CD4-positive, CD25-positive, alpha-beta regulatory T cell (primary cell): ENCODE measurements at regions not wholly inside any gene's neighbourhood (a gene's known extent, or its start where the extent isn't known, plus 50 kb on each side); places are given as distances from the start of the nearest gene placed in this dataset.
"Not testable (repeated sequence)": the region's sequence is repeated elsewhere in the genome, so short reads cannot be mapped to it uniquely, and the experiment has no call there.

Experiments
- ATAC-seq, 2 donors: fragments of 150-1000 bp; cut with Tn5 transposase; one replicate each; pipeline ENCODE4 v1.10.0; 2021; ENCODE audit warnings: low read depth in 2 of 2, moderate number of reproducible peaks in 2 of 2, moderate library complexity in 1 of 2
- DNase-seq, 3 donors: peaks; one replicate each; pipeline versions ENCODE4 v3.0.0 to v3.0.0-alpha.2; 2012 to 2022; ENCODE audit warnings: mixed read lengths in 1 of 3
- H3K27ac ChIP-seq: one replicate; pipeline ENCODE4 v1.7.0; 2013; ENCODE audit warnings: mild to moderate bottlenecking, low read length; ENCODE audit not compliant: insufficient read depth, poor library complexity, severe bottlenecking
- H3K27me3 ChIP-seq: one replicate; pipeline ENCODE4 v1.7.0; 2013; ENCODE audit warnings: low read length; ENCODE audit not compliant: control insufficient read depth, insufficient read depth
- H3K36me3 ChIP-seq: one replicate; pipeline ENCODE4 v1.7.0; 2013; ENCODE audit warnings: mild to moderate bottlenecking, low read length, moderate library complexity; ENCODE audit not compliant: control insufficient read depth, insufficient read depth
- H3K4me1 ChIP-seq: 2 replicates; pipeline ENCODE4 v1.7.0; 2013; ENCODE audit warnings: mild to moderate bottlenecking, low read length; ENCODE audit not compliant: insufficient read depth, control insufficient read depth, poor library complexity, severe bottlenecking
- H3K4me3 ChIP-seq: one replicate; pipeline ENCODE4 v1.7.0; 2013; ENCODE audit warnings: low read depth, mild to moderate bottlenecking, low read length, moderate library complexity
- H3K9me3 ChIP-seq, 2 experiments: 1 replicate in 1 of 2; 2 replicates in 1 of 2; pipeline ENCODE4 v1.7.0; 2013; ENCODE audit warnings: low read length in 2 of 2, mild to moderate bottlenecking in 1 of 2, moderate library complexity in 1 of 2; ENCODE audit not compliant: control insufficient read depth in 2 of 2
- H3K27ac Mint-ChIP-seq, 3 donors: one replicate each; pipeline ENCODE4 v1.8.0; 2020 to 2022; ENCODE audit warnings: mild to moderate bottlenecking in 3 of 3, mixed read lengths in 3 of 3, moderate library complexity in 2 of 3
- H3K27me3 Mint-ChIP-seq: one replicate; pipeline ENCODE4 v1.8.0; 2022; ENCODE audit warnings: mild to moderate bottlenecking, mixed read lengths
- H3K36me3 Mint-ChIP-seq: one replicate; pipeline ENCODE4 v1.8.0; 2020; ENCODE audit warnings: mixed read lengths
- H3K4me1 Mint-ChIP-seq, 4 donors: one replicate each; pipeline ENCODE4 v1.8.0; 2020 to 2022; ENCODE audit warnings: mixed read lengths in 4 of 4, mild to moderate bottlenecking in 1 of 4
- H3K4me3 Mint-ChIP-seq, 4 donors: one replicate each; pipeline ENCODE4 v1.8.0; 2020 to 2022; ENCODE audit warnings: mild to moderate bottlenecking in 4 of 4, mixed read lengths in 4 of 4, moderate library complexity in 3 of 4
- H3K9me3 Mint-ChIP-seq, 7 donors: one replicate each; pipeline ENCODE4 v1.8.0; 2020 to 2022; ENCODE audit warnings: mixed read lengths in 7 of 7, mild to moderate bottlenecking in 3 of 7, moderate library complexity in 2 of 7

GRCh38 chr10:57035310-57035709, 674.3 kb upstream of the ZWINT start:
- no peaks in the 10 kb centered on the region for H3K27me3 ChIP-seq
- Mint-ChIP-seq H3K27me3 (no peaks in the 10 kb centered on the region), H3K27ac (no peak overlapping the region), H3K9me3 (peaks cover 4 to 26% (median 14%) of the 10 kb centered on the region in 7 donors), H3K36me3 (no peaks in the 10 kb centered on the region), H3K4me3 (no peak overlapping the region), H3K4me1 (no peaks in the 10 kb centered on the region)
- H3K4me3 ChIP-seq: no peak overlapping the region
- ATAC-seq (no peak), DNase-seq (no peak)
- no peaks in the 10 kb centered on the region for H3K4me1 ChIP-seq
- H3K27ac ChIP-seq: no peak overlapping the region
- H3K9me3 ChIP-seq: peaks cover 6 to 21% of the 10 kb centered on the region in 2 experiments
- no peaks in the 10 kb centered on the region for H3K36me3 ChIP-seq

DNA sequence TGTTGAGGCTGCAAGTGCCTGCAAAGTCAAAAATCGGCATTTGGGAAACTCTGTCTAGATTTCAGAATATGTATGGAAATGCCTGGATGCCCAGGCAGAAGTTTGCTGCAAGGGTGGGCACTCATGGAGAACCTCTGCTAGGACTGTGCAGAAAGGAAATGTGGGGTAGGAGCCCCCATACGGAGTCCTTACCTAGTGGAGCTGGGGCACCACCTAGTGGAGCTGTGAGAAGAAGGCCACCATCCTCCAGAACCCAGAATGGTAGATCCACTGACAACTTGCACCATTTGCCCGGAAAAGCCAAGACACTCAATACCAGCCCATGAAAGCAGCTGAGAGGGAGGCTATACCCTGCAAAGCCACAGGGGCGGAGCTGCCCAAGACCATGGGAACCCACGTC, 671.2 kb upstream of the ZWINT start:
- not testable (repeated sequence) for H3K27ac ChIP-seq, H3K27me3 Mint-ChIP-seq, H3K4me1 Mint-ChIP-seq, H3K4me3 Mint-ChIP-seq, H3K36me3 Mint-ChIP-seq, H3K4me1 ChIP-seq, H3K27me3 ChIP-seq, H3K4me3 ChIP-seq, ATAC-seq, H3K27ac Mint-ChIP-seq, H3K36me3 ChIP-seq, DNase-seq
- H3K9me3 Mint-ChIP-seq: peaks cover 4 to 32% (median 12%) of the 10 kb centered on the region in 7 donors
- H3K9me3 ChIP-seq: peaks cover 4 to 21% of the 10 kb centered on the region in 2 experiments

- ATAC-seq (no peak), DNase-seq (no peak)
- Histone ChIP-seq H3K9me3 (peaks cover 4 to 21% of the 10 kb centered on the region in 2 experiments), H3K27me3 (no peaks in the 10 kb centered on the region), H3K36me3 (no peaks in the 10 kb centered on the region), H3K27ac (no peak overlapping the region), H3K4me3 (no peak overlapping the region), H3K4me1 (no peaks in the 10 kb centered on the region)
- Mint-ChIP-seq H3K36me3 (no peaks in the 10 kb centered on the region), H3K4me3 (no peak overlapping the region), H3K9me3 (peaks cover 4 to 32% (median 10%) of the 10 kb centered on the region in 7 donors), H3K4me1 (no peaks in the 10 kb centered on the region), H3K27ac (no peak overlapping the region), H3K27me3 (no peaks in the 10 kb centered on the region)
Measured at GRCh38 chr10:57031346-57031745, 670.3 kb upstream of the ZWINT start.

DNA sequence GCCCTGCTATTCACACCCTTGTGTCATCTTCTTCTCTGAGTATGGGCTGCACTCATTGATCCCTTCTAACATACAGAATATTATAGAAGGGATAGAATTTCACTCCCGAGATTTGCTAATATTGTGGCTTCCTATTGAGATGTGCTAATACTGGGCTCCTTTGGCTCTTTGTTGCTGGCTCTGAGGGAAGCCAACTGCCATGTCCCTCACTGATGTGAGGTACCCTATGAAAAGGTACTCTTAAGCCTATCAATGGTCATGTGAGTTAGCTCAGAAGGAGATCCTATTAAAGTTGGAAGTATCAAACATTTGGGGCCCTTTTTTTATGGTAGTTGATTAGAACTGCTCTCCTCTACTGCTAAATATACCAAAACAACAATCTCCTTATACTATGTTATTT, 665.2 kb upstream of the ZWINT start:
- Histone ChIP-seq H3K4me1 (no peaks in the 10 kb centered on the region), H3K36me3 (no peaks in the 10 kb centered on the region), H3K9me3 (peaks cover 2 to 5% of the 10 kb centered on the region in 2 experiments), H3K27ac (no peak overlapping the region), H3K27me3 (no peaks in the 10 kb centered on the region), H3K4me3 (no peak overlapping the region)
- ATAC-seq: no peak
- Mint-ChIP-seq H3K36me3 (no peaks in the 10 kb centered on the region), H3K27me3 (no peaks in the 10 kb centered on the region), H3K4me1 (no peaks in the 10 kb centered on the region), H3K9me3 (peaks cover 3 to 29% (median 4%) of the 10 kb centered on the region in 7 donors), H3K4me3 (no peak overlapping the region), H3K27ac (no peak overlapping the region)
- no peak for DNase-seq

GRCh38 chr10:57023626-57024025, 662.6 kb upstream of the ZWINT start:
- no peaks in the 10 kb centered on the region for H3K4me1 Mint-ChIP-seq
- H3K9me3 Mint-ChIP-seq: peaks cover 0 to 15% (median 3%) of the 10 kb centered on the region in 7 donors
- no peaks in the 10 kb centered on the region for H3K36me3 Mint-ChIP-seq
- Histone ChIP-seq H3K9me3 (peaks cover 0 to 5% of the 10 kb centered on the region in 2 experiments), H3K27me3 (no peaks in the 10 kb centered on the region), H3K27ac (no peak overlapping the region), H3K4me3 (no peak overlapping the region), H3K36me3 (no peaks in the 10 kb centered on the region), H3K4me1 (no peaks in the 10 kb centered on the region)
- no peak overlapping the region for H3K4me3 Mint-ChIP-seq
- ATAC-seq (no peak), DNase-seq (no peak)
- no peak overlapping the region for H3K27ac Mint-ChIP-seq
- H3K27me3 Mint-ChIP-seq: no peaks in the 10 kb centered on the region

DNA sequence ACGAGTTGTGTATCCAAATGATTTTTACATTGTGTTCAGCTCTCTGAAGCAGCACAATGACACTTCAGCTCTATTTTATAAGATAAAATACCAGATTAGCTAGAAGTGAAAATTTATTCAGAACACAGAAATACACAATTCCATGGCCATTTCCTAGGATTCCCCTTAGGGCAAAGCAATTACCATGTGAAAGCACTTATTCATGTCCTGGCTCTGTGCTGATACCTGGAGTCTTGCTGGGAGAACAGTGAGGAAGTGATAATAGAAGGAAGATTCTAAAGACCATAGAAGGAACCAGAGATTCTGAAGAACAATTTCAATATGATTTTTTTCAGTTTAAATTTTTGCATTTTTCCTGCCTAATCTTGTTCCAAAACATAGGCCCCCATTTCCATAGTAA, 657.4 kb upstream of the ZWINT start:
- H3K4me3 Mint-ChIP-seq: no peak overlapping the region
- no peak overlapping the region for H3K27ac Mint-ChIP-seq
- no peaks in the 10 kb centered on the region for H3K36me3 ChIP-seq
- no peaks in the 10 kb centered on the region for H3K4me1 Mint-ChIP-seq
- H3K36me3 Mint-ChIP-seq: no peaks in the 10 kb centered on the region
- DNase-seq (no peak), ATAC-seq (no peak)
- peaks cover 0 to 12% (median 8%) of the 10 kb centered on the region in 7 donors for H3K9me3 Mint-ChIP-seq
- H3K9me3 ChIP-seq: peaks cover 0 to 5% of the 10 kb centered on the region in 2 experiments
- H3K4me3 ChIP-seq: no peak overlapping the region
- H3K27me3 Mint-ChIP-seq: no peaks in the 10 kb centered on the region
- no peak overlapping the region for H3K27ac ChIP-seq
- H3K27me3 ChIP-seq: no peaks in the 10 kb centered on the region
- H3K4me1 ChIP-seq: no peaks in the 10 kb centered on the region

DNA sequence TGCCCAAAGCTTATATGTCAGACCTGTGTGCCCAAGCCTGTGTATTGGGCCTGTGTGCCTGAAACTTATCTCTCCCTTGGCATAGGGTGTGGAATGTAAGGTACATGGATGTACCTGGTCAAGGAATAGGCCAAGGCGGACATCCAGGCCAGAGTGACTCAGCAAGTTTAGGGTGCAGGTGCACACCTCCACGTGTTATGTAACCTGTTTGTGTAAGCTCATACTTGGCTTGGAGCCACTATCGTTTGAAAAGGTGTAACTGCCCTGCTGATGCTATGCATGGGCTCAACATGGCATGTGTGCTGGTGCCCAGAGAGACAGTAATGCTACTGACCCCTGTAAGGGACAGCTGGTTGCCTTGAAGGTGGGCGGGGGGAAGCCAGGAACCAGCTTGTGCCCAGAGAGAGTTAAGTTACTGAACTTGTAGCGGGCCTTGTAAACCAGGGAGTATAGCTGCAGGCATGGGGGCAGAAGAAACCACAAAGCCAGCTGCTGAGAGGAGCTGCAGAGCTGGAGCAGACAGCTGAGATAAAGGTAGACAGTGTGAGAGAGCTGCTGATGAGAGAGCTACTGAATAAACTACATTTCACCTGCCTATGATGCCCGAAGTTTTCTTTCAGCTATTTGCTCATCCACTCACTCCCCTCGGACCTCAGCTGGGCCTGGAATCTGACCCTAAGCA, 656.4 kb upstream of the ZWINT start:
- Mint-ChIP-seq H3K36me3 (no peaks in the 10 kb centered on the region), H3K9me3 (peaks cover 0 to 12% (median 7%) of the 10 kb centered on the region in 7 donors), H3K27me3 (no peaks in the 10 kb centered on the region), H3K4me3 (no peak overlapping the region), H3K27ac (no peak overlapping the region), H3K4me1 (no peaks in the 10 kb centered on the region)
- no peaks in the 10 kb centered on the region for H3K27me3 ChIP-seq
- H3K4me1 ChIP-seq: no peaks in the 10 kb centered on the region
- H3K4me3 ChIP-seq: no peak overlapping the region
- ATAC-seq: no peak
- H3K9me3 ChIP-seq: peaks cover 0 to 5% of the 10 kb centered on the region in 2 experiments
- no peaks in the 10 kb centered on the region for H3K36me3 ChIP-seq
- H3K27ac ChIP-seq: no peak overlapping the region
- DNase-seq: no peak

- no peak overlapping the region for H3K27ac Mint-ChIP-seq
- peaks cover 0 to 12% (median 4%) of the 10 kb centered on the region in 7 donors for H3K9me3 Mint-ChIP-seq
- H3K4me3 Mint-ChIP-seq: no peak overlapping the region
- no peaks in the 10 kb centered on the region for H3K27me3 Mint-ChIP-seq
- no peaks in the 10 kb centered on the region for H3K27me3 ChIP-seq
- H3K4me1 ChIP-seq: no peaks in the 10 kb centered on the region
- H3K36me3 ChIP-seq: no peaks in the 10 kb centered on the region
- H3K27ac ChIP-seq: no peak overlapping the region
- no peak overlapping the region for H3K4me3 ChIP-seq
- no peak for DNase-seq
- H3K4me1 Mint-ChIP-seq: no peaks in the 10 kb centered on the region
- H3K36me3 Mint-ChIP-seq: no peaks in the 10 kb centered on the region
- ATAC-seq: no peak
- peaks cover 0 to 5% of the 10 kb centered on the region in 2 experiments for H3K9me3 ChIP-seq
Measured at GRCh38 chr10:57015595-57016318, 654.7 kb upstream of the ZWINT start.
